ENCODE measurements at regions not wholly inside any gene's neighbourhood (a gene's known extent, or its start where the extent isn't known, plus 50 kb on each side); places are given as distances from the start of the nearest gene placed in this dataset.
A peak's percentile ranks its signal among the peaks of the same experiment; 100 is the strongest.

DNA sequence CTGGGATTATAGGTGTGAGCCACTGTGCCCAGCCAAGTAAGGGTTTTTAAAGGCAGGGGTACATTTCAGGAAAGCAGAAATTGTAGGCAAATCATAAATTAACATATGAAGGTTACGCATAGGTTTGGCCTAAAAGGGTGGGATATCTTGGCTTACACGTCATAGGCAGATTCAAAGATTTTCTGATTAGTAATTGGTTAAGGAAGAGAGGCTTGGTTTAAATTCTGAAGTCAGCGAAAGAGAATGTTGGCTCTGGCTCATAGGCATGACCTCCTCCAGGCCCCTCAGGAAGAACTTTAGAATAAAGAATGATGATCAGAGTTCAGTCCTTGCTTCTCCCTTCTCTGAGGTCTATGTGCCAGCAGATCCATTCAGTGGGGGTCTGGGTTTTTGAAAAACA is 124.8 kb upstream of the RBBP6 start:
- DNase-seq (ENCODE audit: low spot score), result no peak

DNA sequence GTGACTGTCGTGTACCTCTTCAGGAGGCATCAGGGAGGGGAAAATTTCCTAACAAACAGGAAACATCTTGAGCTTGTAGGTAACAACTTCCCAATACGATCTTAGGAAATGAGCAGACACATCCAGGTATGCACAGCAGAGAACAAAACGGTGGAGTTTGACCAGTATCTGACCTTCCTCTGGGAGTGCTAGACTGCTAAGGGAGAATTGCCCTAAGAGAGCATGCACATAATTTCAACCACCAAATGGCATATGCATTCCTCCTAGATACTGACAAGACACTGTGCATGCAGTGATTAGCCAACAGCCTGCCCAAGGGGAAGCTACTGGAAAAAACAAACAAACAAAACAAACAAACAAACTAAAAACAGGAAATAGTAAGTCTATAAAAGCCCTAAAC is 120.6 kb upstream of the RBBP6 start:
- no peak for DNase-seq (ENCODE audit: low spot score)

- no peak for DNase-seq (ENCODE audit: low spot score)
Observed at GRCh38 chr16:24423312-24423711, 116.1 kb upstream of the RBBP6 start.

- no peak for DNase-seq (ENCODE audit: low spot score)
Observed at GRCh38 chr16:24424364-24424763, 115.0 kb upstream of the RBBP6 start.

DNA sequence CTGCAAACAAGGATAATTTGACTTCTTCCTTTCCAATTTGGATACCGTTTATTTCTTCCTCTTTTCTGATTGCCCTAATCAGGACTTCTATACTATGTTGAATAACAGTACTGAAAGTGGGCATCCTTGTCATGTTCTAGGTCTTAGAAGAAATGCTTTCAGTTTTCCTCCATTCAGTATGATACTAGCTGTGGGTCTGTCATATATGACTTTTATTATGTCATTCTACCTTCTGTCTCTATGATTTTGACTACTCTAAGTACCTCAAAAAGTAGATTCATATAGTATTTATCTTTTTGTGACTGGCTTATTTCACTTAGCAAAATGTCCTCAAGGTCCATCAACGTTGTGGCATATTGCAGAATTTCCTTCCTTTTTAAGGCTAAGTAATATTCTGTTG is 111.5 kb upstream of the RBBP6 start:
- no peak for DNase-seq (ENCODE audit: low spot score)

DNA sequence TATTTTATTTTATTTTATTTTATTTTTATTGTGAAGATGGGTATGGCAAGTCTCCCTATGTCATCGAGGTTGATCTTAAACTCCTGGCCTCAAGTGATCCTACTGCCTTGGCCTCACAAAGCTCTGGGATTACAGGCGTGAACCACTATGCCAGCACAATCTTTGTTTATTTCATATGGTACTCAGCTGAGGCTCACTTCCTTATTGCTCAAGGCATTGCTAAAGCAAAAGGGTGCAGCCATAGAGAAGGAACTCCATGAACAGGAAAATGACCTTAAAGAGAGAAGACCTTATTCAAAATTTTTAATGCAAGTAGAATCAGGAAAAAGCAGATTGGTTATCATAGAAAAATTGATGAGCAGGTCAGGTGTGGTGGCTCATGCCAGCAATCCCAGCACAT is 110.6 kb upstream of the RBBP6 start:
- no peak for DNase-seq (ENCODE audit: low spot score)

DNA sequence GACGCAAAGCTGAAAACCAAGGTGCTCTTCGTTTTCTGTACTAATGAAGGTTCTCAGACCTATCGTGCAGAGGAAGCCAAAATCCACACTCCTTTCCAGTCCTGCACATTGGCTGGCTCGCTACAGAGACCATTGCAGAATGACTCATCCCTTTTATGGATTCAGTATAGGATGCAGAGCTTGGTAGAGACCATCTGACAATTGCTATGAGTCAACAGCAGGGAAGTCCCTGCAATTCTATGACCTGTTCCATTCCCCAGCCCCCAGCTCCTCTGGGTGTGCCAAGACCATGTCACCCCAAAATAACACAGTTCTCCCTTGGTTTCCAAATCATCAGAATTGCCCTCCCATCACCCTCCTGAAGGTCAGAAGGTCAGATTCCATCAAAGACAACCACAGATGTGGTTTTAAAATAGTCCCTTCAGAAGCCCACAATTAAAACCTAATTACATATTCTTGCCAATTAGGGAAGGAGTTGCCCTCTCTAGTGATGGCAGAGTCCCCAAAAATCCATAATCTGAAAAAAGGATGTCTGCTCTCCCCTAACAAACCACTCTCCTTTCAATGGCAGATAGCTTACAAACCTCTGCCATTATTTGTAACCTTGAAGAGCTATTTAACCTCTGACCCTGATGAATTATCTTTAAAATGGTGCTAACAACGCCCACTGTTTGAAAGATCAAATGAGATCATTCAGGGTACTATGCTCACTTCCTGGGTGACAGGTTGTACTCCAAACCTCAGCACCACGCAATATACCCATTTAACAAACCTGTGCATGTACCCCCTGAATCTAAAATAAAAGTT is 108.2 kb upstream of the RBBP6 start:
- DNase-seq (ENCODE audit: low spot score), result no peak

DNA sequence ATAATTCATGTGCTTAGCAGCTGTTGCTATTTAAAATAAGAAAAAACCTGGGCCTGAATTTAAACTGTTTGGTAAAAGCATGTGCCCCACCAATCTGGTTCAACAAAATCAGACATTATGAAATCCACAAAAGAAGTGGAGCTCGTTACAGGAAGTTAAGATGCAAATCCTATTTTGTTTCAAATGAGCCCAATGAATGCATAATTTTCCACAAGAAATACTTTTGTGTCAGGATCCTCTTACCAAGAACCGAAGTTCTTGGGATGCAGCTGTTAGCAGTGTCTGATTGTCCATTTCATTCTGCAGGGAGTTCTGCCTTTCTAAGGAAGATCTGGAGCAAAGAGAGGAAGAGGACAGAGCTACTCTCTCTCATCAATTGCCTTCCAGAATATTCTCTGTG is 105.7 kb upstream of the RBBP6 start:
- DNase-seq (ENCODE audit: low spot score), result no peak

GRCh38 chr16:24440306-24440705 is 99.1 kb upstream of the RBBP6 start:
- no peak for DNase-seq (ENCODE audit: low spot score)

DNA sequence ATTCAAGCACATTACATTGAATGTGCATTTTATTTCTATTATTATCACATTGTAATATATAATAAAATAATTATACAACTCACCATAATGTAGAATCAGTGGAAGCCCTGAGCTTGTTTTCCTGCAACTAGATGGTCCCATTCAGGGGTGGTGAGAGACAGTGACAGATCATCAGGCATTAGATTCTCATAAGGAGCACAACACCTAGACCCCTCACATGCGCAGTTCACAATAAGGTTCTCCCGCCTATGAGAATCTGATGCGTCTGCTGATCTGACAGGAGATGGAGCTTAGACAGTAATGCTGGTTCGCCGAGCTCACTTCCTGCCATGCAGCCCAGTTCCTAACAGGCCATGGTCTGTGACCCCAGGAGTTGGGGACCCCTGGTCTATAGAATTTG is 96.7 kb upstream of the RBBP6 start:
- no peak for DNase-seq (ENCODE audit: low spot score)

- no peak for DNase-seq (ENCODE audit: low spot score)
Observed at GRCh38 chr16:24445216-24445615, 94.2 kb upstream of the RBBP6 start.

DNA sequence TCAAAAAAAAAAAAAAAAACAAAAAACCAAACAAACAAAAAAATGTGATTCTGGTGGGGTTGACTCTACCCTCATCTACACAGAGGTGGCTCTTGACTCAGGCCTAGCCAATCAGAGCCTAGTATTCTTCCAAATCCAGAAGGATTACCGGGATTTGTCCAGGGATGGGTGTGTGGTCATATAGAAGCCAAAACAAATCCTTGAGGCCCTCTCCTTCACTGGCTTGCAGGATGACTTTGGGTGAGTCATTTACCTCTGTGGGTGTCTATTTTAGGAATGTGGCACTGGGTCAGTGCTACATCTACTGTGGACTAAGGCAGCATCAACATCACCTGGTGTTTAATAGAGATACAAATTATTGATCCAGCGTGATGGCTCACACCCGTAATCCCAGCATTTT is 93.2 kb upstream of the RBBP6 start:
- DNase-seq (ENCODE audit: low spot score), result no peak

DNA sequence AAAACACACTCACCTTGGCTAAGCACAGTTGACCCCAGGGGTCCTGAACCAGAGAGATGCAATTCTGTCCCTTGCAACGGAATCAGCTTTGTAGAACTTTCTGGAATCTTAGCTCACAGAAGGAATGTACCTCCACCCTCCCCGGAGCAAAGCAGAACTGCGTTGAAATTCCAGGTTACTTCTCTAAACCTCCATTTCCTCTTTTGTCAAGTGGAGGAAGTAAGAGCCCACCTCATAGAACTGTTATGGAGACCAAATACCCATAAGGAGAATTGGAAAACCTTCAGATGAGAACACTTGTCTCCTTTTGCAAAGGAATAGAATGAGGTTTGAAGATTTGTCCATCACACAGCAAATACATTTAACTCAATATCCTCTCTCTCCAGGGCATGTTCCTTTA is 86.6 kb upstream of the RBBP6 start:
- no peak for DNase-seq (ENCODE audit: low spot score)

DNA sequence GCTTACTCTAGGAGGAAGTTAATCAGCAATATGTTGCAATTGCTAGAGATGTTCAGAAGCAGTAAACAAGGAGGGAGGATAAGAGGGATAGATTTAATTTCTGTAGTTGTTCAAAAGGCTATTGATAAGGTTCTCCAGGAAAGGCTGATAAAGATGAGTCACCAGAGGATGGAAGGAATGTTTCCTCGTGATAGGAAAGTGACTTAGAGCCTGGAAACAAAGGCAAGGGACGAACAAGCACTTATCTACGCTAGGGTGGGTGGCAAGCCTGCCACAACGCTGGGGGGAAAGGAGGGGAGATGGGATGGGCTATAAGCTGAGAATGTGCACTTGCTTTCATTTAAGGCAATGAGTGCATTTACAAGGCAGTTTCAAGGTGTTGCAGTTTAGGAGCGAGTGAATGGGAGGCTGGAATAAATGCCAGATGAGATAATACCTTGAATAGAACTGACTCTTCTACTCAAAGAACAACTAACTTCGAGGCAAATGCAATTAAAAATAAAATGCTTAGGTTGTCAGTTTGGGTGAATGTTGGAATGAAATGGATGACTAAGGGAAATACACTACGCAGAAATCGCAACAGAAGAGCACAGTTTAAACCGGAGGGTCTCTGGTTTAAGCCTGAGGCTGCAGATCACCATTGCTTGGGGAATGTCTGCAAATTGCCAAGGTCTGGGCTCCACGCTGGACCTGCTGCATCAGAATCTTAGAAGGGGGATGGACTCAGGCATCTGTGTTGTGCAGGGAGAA is 76.0 kb upstream of the RBBP6 start:
- no peak for DNase-seq (ENCODE audit: low spot score)

DNA sequence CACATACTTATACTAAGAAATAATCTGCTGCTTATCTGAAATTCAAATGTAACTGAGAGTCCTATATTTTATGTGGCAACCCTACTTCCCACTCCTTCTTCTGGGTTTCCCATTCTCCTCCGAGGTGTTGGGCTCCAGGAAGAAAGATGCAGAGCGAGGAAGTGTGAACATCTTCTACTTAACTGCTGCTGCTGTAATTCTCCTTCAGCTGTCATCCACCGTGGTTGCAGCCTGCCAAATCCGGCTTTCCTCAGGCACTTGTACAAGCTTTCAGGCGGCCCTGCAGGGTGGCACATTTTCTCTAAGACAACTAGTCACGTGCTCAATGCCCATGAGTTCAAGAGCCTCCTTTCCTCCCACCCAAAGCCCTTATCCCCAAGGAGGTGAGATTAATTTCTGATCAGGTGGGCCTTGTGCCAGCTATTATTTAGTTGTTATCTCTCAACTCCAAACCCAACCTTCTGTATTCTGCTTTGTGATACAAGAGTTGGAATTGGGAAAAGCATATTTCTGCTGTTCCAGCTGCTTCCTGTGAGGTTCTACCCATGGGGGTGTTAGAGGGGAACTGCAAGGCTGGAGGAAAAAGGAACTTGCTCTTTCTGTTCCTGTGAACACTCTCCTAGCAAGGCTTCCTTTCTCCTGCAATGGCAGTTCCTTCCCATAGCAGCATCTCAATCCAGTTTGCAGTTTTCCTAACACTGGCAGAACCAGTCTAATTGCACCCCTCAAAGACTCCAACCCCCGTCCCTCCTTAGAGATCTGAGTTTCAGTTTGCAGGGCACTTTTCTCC is 67.6 kb upstream of the RBBP6 start:
- peak; percentile 2 for DNase-seq (ENCODE audit: low spot score)

DNA sequence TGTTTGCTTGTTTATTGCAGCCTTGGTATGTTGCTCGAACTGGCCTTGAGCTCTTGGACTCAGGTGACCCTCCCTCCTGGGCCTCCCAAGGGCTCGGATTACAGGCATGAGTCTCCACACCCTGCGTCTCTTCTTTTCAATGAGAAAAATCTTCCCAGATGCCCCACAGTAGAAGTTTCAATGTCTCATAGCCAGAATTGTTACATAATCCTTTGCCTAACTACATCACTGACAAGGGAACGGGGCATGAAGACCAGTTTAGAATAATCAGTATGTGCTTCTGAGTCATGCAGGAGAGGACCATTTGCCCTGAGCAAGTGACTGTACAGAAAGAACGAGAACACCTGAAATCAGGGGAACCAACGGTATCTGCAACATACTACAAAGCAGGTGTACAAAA is 61.9 kb upstream of the RBBP6 start:
- DNase-seq (ENCODE audit: low spot score), result no peak

GRCh38 chr16:24478401-24478800 is 61.0 kb upstream of the RBBP6 start:
- DNase-seq (ENCODE audit: low spot score), result no peak

DNA sequence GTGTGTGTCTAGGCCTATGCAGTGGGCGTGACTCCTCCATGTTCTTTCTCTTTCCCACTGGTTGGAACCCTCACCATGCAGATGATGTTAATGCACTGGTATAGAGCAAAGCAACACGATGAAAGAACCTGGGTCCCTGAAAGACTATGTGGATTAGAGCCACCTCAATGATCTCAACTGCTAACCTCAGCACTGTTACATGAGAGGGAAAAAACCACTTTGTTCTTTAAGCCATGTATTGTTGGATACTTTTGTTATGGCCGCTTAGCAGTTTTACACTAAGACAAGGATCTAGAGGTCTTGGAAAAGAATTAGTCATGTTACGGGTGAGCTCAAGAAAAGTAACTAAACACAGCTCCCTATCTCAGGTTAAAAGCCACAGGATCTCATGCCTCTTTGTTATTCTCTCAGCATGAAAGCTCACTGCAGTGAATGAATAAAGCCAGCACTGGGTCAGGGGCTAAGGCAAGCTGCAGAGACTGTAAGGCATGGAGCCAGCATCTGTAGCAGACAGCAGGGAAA is 56.6 kb upstream of the RBBP6 start:
- no peak for DNase-seq (ENCODE audit: low spot score)

DNA sequence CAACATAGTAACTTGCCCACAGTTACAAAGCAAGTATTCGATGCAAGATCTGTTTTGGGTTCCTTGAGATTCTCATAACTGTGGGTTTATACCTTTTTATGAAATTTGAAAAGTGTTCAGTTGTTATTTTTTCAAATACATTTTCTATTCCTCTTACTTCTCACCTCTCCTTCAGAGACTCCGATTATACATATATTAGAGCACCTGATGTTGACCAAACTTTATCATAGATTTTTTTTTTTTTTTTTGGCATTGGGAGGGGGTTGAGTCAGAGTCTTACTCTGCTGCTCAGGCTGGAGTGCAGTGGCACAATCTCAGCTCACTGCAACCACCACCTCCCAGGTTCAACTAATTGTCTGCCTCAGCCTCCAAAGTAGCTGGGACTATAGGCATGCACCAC is 51.3 kb upstream of the RBBP6 start:
- no peak for DNase-seq (ENCODE audit: low spot score)

Measured in cerebellar cortex (tissue), 1 donor.